NB4 (cell line): ENCODE measurements at regions not wholly inside any gene's neighbourhood (a gene's known extent, or its start where the extent isn't known, plus 50 kb on each side); places are given as distances from the start of the nearest gene placed in this dataset.

Experiments used
- POLR2A ChIP-seq: IDR thresholded peaks from 2 replicates; pipeline ENCODE4 v1.6.1; 2011; ENCODE audit warnings: mild to moderate bottlenecking; ENCODE audit not compliant: insufficient read length; ENCODE audit errors: extremely low read depth
- TF ChIP-seq, protein P1 (sequence below): IDR thresholded peaks from one replicate; pipeline ENCODE4 v1.5.1; 2012; ENCODE audit warnings: low read depth, low read length
- TF ChIP-seq, protein P2 (sequence below): IDR thresholded peaks from 2 replicates; pipeline ENCODE4 v1.6.1; 2011; ENCODE audit warnings: low read depth, low read length

DNA sequence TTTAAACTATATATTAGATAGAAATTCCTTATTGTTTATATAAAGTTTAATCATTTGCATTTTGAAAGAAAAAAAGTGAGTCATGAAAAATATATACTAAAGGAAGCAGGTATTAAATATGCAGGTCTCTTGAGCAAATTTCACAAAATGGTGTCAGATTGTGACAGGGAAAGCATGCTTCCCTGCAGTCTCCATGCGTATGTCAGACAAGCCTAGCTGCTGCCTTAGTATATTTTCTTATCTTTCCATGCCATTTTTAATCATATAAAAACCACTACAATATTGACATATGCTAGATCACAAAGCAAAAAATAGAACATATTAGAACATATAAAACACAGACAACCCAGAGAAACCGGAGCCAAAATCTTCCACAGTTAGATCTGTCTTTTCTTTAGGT is 1137.7 kb upstream of the DDX18 start:
- no peak for TF ChIP-seq POLR2A
- TF ChIP-seq, protein P1, sequence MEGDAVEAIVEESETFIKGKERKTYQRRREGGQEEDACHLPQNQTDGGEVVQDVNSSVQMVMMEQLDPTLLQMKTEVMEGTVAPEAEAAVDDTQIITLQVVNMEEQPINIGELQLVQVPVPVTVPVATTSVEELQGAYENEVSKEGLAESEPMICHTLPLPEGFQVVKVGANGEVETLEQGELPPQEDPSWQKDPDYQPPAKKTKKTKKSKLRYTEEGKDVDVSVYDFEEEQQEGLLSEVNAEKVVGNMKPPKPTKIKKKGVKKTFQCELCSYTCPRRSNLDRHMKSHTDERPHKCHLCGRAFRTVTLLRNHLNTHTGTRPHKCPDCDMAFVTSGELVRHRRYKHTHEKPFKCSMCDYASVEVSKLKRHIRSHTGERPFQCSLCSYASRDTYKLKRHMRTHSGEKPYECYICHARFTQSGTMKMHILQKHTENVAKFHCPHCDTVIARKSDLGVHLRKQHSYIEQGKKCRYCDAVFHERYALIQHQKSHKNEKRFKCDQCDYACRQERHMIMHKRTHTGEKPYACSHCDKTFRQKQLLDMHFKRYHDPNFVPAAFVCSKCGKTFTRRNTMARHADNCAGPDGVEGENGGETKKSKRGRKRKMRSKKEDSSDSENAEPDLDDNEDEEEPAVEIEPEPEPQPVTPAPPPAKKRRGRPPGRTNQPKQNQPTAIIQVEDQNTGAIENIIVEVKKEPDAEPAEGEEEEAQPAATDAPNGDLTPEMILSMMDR = no peak
- TF ChIP-seq, protein P2, sequence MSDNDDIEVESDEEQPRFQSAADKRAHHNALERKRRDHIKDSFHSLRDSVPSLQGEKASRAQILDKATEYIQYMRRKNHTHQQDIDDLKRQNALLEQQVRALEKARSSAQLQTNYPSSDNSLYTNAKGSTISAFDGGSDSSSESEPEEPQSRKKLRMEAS = no peak
